ENCODE measurements at regions not wholly inside any gene's neighbourhood (a gene's known extent, or its start where the extent isn't known, plus 50 kb on each side); places are given as distances from the start of the nearest gene placed in this dataset.

- no peaks in the 10 kb centered on the region for H3K36me3 Mint-ChIP-seq (ENCODE audit: unreplicated experiment)
- no peak overlapping the region for H3K4me3 Mint-ChIP-seq (ENCODE audit: unreplicated experiment)
- TF ChIP-seq, protein P1, sequence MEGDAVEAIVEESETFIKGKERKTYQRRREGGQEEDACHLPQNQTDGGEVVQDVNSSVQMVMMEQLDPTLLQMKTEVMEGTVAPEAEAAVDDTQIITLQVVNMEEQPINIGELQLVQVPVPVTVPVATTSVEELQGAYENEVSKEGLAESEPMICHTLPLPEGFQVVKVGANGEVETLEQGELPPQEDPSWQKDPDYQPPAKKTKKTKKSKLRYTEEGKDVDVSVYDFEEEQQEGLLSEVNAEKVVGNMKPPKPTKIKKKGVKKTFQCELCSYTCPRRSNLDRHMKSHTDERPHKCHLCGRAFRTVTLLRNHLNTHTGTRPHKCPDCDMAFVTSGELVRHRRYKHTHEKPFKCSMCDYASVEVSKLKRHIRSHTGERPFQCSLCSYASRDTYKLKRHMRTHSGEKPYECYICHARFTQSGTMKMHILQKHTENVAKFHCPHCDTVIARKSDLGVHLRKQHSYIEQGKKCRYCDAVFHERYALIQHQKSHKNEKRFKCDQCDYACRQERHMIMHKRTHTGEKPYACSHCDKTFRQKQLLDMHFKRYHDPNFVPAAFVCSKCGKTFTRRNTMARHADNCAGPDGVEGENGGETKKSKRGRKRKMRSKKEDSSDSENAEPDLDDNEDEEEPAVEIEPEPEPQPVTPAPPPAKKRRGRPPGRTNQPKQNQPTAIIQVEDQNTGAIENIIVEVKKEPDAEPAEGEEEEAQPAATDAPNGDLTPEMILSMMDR (IDR thresholded peaks at IDR 0.05), result no peak
- H3K27me3 Mint-ChIP-seq (ENCODE audit: unreplicated experiment), result no peaks in the 10 kb centered on the region
- no peaks in the 10 kb centered on the region for H3K4me1 Mint-ChIP-seq (ENCODE audit: unreplicated experiment)
- no peak overlapping the region for H3K27ac Mint-ChIP-seq (ENCODE audit: unreplicated experiment)
- no peak for DNase-seq (ENCODE audit: extremely low spot score, unreplicated experiment)
- peaks cover 22% of the 10 kb centered on the region for H3K9me3 Mint-ChIP-seq (ENCODE audit: unreplicated experiment)
These were observed 91.2 kb upstream of the FAM78B start for GRCh38 chr1:166258017-166258416.

GRCh38 chr1:166261511-166261910 is 94.7 kb upstream of the FAM78B start:
- peaks cover 7% of the 10 kb centered on the region for H3K9me3 Mint-ChIP-seq (ENCODE audit: unreplicated experiment)
- H3K27me3 Mint-ChIP-seq (ENCODE audit: unreplicated experiment), result no peaks in the 10 kb centered on the region
- H3K4me1 Mint-ChIP-seq (ENCODE audit: unreplicated experiment), result no peaks in the 10 kb centered on the region
- H3K4me3 Mint-ChIP-seq (ENCODE audit: unreplicated experiment), result no peak overlapping the region
- H3K27ac Mint-ChIP-seq (ENCODE audit: unreplicated experiment), result no peak overlapping the region
- TF ChIP-seq, protein P1 (IDR thresholded peaks at IDR 0.05), result no peak
- DNase-seq (ENCODE audit: extremely low spot score, unreplicated experiment), result no peak
- no peaks in the 10 kb centered on the region for H3K36me3 Mint-ChIP-seq (ENCODE audit: unreplicated experiment)

GRCh38 chr1:166270476-166271150 is 103.8 kb upstream of the FAM78B start:
- DNase-seq (ENCODE audit: extremely low spot score, unreplicated experiment), result no peak
- H3K27ac Mint-ChIP-seq (ENCODE audit: unreplicated experiment), result no peak overlapping the region
- peaks cover 14% of the 10 kb centered on the region for H3K9me3 Mint-ChIP-seq (ENCODE audit: unreplicated experiment)
- no peaks in the 10 kb centered on the region for H3K36me3 Mint-ChIP-seq (ENCODE audit: unreplicated experiment)
- no peaks in the 10 kb centered on the region for H3K27me3 Mint-ChIP-seq (ENCODE audit: unreplicated experiment)
- TF ChIP-seq, protein P1 (IDR thresholded peaks at IDR 0.05), result no peak
- no peak overlapping the region for H3K4me3 Mint-ChIP-seq (ENCODE audit: unreplicated experiment)
- H3K4me1 Mint-ChIP-seq (ENCODE audit: unreplicated experiment), result no peaks in the 10 kb centered on the region

GRCh38 chr1:166271151-166271538 is 104.3 kb upstream of the FAM78B start:
- no peaks in the 10 kb centered on the region for H3K4me1 Mint-ChIP-seq (ENCODE audit: unreplicated experiment)
- DNase-seq (ENCODE audit: extremely low spot score, unreplicated experiment), result no peak
- no peaks in the 10 kb centered on the region for H3K36me3 Mint-ChIP-seq (ENCODE audit: unreplicated experiment)
- no peaks in the 10 kb centered on the region for H3K27me3 Mint-ChIP-seq (ENCODE audit: unreplicated experiment)
- TF ChIP-seq, protein P1 (IDR thresholded peaks at IDR 0.05), result no peak
- no peak overlapping the region for H3K4me3 Mint-ChIP-seq (ENCODE audit: unreplicated experiment)
- H3K9me3 Mint-ChIP-seq (ENCODE audit: unreplicated experiment), result peaks cover 18% of the 10 kb centered on the region
- no peak overlapping the region for H3K27ac Mint-ChIP-seq (ENCODE audit: unreplicated experiment)

- Mint-ChIP-seq H3K27me3 (ENCODE audit: unreplicated experiment) (no peaks in the 10 kb centered on the region), H3K9me3 (ENCODE audit: unreplicated experiment) (peaks cover 19% of the 10 kb centered on the region), H3K36me3 (ENCODE audit: unreplicated experiment) (no peaks in the 10 kb centered on the region), H3K4me3 (ENCODE audit: unreplicated experiment) (no peak overlapping the region), H3K27ac (ENCODE audit: unreplicated experiment) (no peak overlapping the region), H3K4me1 (ENCODE audit: unreplicated experiment) (no peaks in the 10 kb centered on the region)
- TF ChIP-seq, protein P1 (IDR thresholded peaks at IDR 0.05), result no peak
- DNase-seq (ENCODE audit: extremely low spot score, unreplicated experiment), result no peak
These were observed 105.4 kb upstream of the FAM78B start for GRCh38 chr1:166272155-166272554.
